Smooth muscle cell (in vitro differentiated cells): ENCODE measurements at regions not wholly inside any gene's neighbourhood (a gene's known extent, or its start where the extent isn't known, plus 50 kb on each side); places are given as distances from the start of the nearest gene placed in this dataset.
"Not testable (repeated sequence)": the region's sequence is repeated elsewhere in the genome, so short reads cannot be mapped to it uniquely, and the experiment has no call there.

Experiments
- DNase-seq: peaks from one replicate; lab custom pipeline; 2025; ENCODE audit not compliant: unreplicated experiment; lab: John Stamatoyannopoulos, UW
- H2AFZ ChIP-seq: fragments of 200-600 bp; sonication (generic); 2 replicates; pipeline ENCODE4 v1.6.0; 2016; ENCODE audit warnings: antibody characterized with exemption, low read depth, mild to moderate bottlenecking
- H3F3A ChIP-seq: fragments of 200-600 bp; sonication (generic); 2 replicates; pipeline ENCODE4 v1.6.0; 2017; ENCODE audit warnings: antibody characterized with exemption, low read depth
- H3K27ac ChIP-seq: fragments of 200-600 bp; sonication (generic); 2 replicates; pipeline ENCODE4 v1.5.1; 2016; ENCODE audit warnings: low read depth, mild to moderate bottlenecking
- H3K27me3 ChIP-seq: fragments of 200-600 bp; sonication (generic); 2 replicates; pipeline ENCODE4 v1.6.1; 2016; ENCODE audit warnings: low read depth, mild to moderate bottlenecking
- H3K36me3 ChIP-seq: fragments of 200-600 bp; sonication (generic); 2 replicates; pipeline ENCODE4 v1.5.1; 2016; ENCODE audit warnings: low read depth
- H3K4me1 ChIP-seq: fragments of 200-600 bp; sonication (generic); 2 replicates; pipeline ENCODE4 v1.5.1; 2016; ENCODE audit warnings: low read depth
- H3K4me2 ChIP-seq: fragments of 200-600 bp; sonication (generic); 2 replicates; pipeline ENCODE4 v1.6.0; 2016; ENCODE audit warnings: mild to moderate bottlenecking
- H3K4me3 ChIP-seq: fragments of 200-600 bp; sonication (generic); 2 replicates; pipeline ENCODE4 v1.5.1; 2016; ENCODE audit warnings: mild to moderate bottlenecking
- H3K79me2 ChIP-seq: fragments of 200-600 bp; sonication (generic); 2 replicates; pipeline ENCODE4 v1.6.0; 2016; ENCODE audit warnings: low read depth, mild to moderate bottlenecking
- H3K9ac ChIP-seq: fragments of 200-600 bp; sonication (generic); 2 replicates; pipeline ENCODE4 v1.6.0; 2016; ENCODE audit warnings: low read depth
- H3K9me3 ChIP-seq: fragments of 200-600 bp; sonication (generic); replicated peaks from 2 replicates; pipeline ENCODE4 v1.5.1; 2016; ENCODE audit warnings: low read depth
- H4K20me1 ChIP-seq: fragments of 200-600 bp; sonication (generic); 2 replicates; pipeline ENCODE4 v1.6.0; 2016; ENCODE audit warnings: low read depth
- WGBS: methylation state at CpG from one replicate; pipeline ENCODE4 v1.1.7; 2016; ENCODE audit warnings: low lambda C conversion rate; 5-methylcytosine and 5-hydroxymethylcytosine counted together
- TF ChIP-seq, protein P1 (sequence below): fragments of 200-600 bp; sonication (generic); IDR thresholded peaks from 2 replicates; pipeline ENCODE4 v1.5.1; 2017; ENCODE audit warnings: borderline replicate concordance, mild to moderate bottlenecking, antibody characterized with exemption; ENCODE audit not compliant: insufficient read depth, poor library complexity, severe bottlenecking

DNA sequence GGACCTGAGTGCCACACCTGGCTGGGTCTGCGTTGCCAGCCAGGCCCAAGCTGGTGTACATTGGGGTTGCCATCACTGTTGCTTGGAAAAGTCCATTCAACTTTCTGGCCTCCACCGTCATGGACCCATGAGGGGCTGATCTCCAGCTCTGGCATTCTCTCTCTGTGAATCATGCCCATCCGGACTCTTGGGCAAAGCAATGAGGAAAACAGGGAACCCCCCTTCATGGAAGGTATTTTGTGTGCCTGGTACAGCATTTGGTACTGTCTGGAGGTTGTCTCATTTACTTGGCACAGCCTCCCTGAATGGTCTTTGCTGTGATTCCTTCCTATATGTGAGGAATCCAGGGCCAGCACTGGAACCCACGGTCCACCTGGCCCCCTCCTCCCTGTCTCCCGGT, 99.4 kb downstream of the FOXD2 start:
- H3K9me3 ChIP-seq, result no peaks in the 10 kb centered on the region
- WGBS, result 70% methylated on average over 5 of the region's 5 CpGs

DNA sequence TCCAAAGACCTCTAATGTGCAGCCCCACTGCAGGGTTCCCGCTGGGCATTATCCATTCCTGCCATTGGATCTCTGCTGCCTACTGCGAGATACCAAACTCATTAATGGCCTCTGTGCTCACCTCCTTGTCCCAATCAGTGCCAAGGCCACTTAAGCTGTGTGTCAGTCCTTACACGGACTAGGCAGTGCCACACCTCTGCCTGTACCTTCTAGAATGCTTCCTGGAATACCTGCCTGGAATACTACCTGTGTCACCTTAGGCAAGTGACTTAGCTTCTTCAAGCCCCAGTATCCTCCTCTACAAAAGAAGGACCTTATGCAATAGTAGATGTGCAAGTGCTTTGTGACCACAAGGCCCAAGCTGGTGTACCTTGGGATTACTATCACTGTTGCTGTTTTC, 100.1 kb downstream of the FOXD2 start:
- TF ChIP-seq, protein P1, sequence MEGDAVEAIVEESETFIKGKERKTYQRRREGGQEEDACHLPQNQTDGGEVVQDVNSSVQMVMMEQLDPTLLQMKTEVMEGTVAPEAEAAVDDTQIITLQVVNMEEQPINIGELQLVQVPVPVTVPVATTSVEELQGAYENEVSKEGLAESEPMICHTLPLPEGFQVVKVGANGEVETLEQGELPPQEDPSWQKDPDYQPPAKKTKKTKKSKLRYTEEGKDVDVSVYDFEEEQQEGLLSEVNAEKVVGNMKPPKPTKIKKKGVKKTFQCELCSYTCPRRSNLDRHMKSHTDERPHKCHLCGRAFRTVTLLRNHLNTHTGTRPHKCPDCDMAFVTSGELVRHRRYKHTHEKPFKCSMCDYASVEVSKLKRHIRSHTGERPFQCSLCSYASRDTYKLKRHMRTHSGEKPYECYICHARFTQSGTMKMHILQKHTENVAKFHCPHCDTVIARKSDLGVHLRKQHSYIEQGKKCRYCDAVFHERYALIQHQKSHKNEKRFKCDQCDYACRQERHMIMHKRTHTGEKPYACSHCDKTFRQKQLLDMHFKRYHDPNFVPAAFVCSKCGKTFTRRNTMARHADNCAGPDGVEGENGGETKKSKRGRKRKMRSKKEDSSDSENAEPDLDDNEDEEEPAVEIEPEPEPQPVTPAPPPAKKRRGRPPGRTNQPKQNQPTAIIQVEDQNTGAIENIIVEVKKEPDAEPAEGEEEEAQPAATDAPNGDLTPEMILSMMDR, result no peak
- Histone ChIP-seq H3F3A (no peaks in the 10 kb centered on the region), H3K79me2 (no peaks in the 10 kb centered on the region), H3K36me3 (no peaks in the 10 kb centered on the region), H3K4me1 (peaks cover 5% of the 10 kb centered on the region), H3K27ac (no peak overlapping the region), H4K20me1 (no peaks in the 10 kb centered on the region), H3K9me3 (no peaks in the 10 kb centered on the region), H3K27me3 (peaks cover 42% of the 10 kb centered on the region), H3K4me3 (no peak overlapping the region), H2AFZ (no peak overlapping the region), H3K4me2 (no peak overlapping the region), H3K9ac (no peak overlapping the region)
- WGBS, result 64% methylated on average over 3 of the region's 3 CpGs
- no peak for DNase-seq

More for the DNA sequence above, 99.4 kb downstream of the FOXD2 start:
- Histone ChIP-seq H3K27me3 (peaks cover 49% of the 10 kb centered on the region), H3K4me2 (no peak overlapping the region), H3F3A (no peaks in the 10 kb centered on the region), H3K79me2 (no peaks in the 10 kb centered on the region), H3K9ac (no peak overlapping the region), H3K4me3 (no peak overlapping the region), H4K20me1 (no peaks in the 10 kb centered on the region), H3K36me3 (no peaks in the 10 kb centered on the region), H2AFZ (no peak overlapping the region), H3K27ac (no peak overlapping the region), H3K4me1 (peaks cover 5% of the 10 kb centered on the region)
- no peak for DNase-seq
- TF ChIP-seq, protein P1, result no peak

GRCh38 chr1:47538530-47538929, 100.7 kb downstream of the FOXD2 start:
- H3F3A ChIP-seq, H3K36me3 ChIP-seq, H3K9me3 ChIP-seq, H2AFZ ChIP-seq, H3K27ac ChIP-seq, DNase-seq, H3K4me1 ChIP-seq, H3K79me2 ChIP-seq, H4K20me1 ChIP-seq, H3K4me3 ChIP-seq, H3K9ac ChIP-seq, H3K4me2 ChIP-seq: not testable (repeated sequence)
- WGBS, result 100% methylated on average over 2 of the region's 2 CpGs
- H3K27me3 ChIP-seq, result peaks cover 39% of the 10 kb centered on the region

DNA sequence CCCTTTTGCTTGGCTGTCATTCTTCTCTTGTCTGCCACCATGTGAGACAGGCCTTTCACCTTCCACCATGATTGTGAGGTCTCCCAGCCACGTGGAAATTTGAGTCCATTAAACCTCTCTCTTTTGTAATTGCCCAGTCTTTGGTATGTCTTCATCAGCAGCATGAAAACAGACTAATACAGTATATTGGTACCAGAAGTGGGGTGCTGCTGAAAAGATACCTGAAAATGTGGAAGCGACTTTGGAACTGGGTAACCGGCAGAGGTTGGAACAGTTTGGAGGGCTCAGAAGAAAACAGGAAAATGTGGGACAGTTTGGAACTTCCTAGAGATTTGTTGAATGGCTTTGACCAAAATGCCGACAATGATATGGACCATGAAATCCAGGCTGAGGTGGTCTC, 103.9 kb downstream of the FOXD2 start:
- not testable (repeated sequence) for H3F3A ChIP-seq, H2AFZ ChIP-seq, H3K27ac ChIP-seq, H4K20me1 ChIP-seq, H3K36me3 ChIP-seq, H3K79me2 ChIP-seq, H3K4me2 ChIP-seq, H3K9me3 ChIP-seq, H3K4me3 ChIP-seq, DNase-seq, H3K9ac ChIP-seq, H3K4me1 ChIP-seq
- peaks cover 27% of the 10 kb centered on the region for H3K27me3 ChIP-seq
- WGBS, result 89% methylated on average over 4 of the region's 4 CpGs

- WGBS, result 97% methylated on average over 1 of the region's 1 CpG
- not testable (repeated sequence) for H3K4me2 ChIP-seq, H4K20me1 ChIP-seq, H3K9me3 ChIP-seq, H3F3A ChIP-seq, H3K9ac ChIP-seq, H2AFZ ChIP-seq, H3K36me3 ChIP-seq, H3K79me2 ChIP-seq, DNase-seq, H3K27ac ChIP-seq, H3K4me1 ChIP-seq, H3K4me3 ChIP-seq
- peaks cover 23% of the 10 kb centered on the region for H3K27me3 ChIP-seq
These were observed 105.2 kb downstream of the FOXD2 start for GRCh38 chr1:47543089-47543488.
